HPDE6-E6E7 (cell line): ENCODE measurements at regions not wholly inside any gene's neighbourhood (a gene's known extent, or its start where the extent isn't known, plus 50 kb on each side); places are given as distances from the start of the nearest gene placed in this dataset.
A peak's percentile ranks its signal among the peaks of the same experiment; 100 is the strongest.

ENCODE experiments used
- DNase-seq: peaks from one replicate; pipeline ENCODE4 v3.0.0; 2011; ENCODE audit warnings: missing footprints; ENCODE audit errors: extremely low spot score

DNA sequence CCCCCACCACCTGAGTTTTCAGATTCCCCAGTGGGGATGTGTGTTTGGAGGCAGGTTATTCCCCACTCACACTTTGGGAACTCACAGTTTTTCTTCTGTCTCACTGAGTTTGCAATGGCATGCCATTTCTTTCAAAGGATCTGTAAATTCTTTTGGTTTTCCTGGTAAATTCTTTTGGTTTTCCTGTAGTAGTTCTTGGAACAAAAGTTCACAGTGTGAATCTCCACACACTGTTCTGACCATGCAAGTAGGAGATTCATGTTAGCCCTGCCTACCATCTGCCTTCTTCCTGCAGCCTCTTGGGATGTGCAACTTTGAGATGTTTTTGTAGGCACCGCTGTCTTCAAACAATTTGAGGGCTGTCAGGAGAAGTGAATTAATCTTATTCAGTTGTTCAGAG, 165.6 kb upstream of the OGFRL1 start:
- DNase-seq = no peak

DNA sequence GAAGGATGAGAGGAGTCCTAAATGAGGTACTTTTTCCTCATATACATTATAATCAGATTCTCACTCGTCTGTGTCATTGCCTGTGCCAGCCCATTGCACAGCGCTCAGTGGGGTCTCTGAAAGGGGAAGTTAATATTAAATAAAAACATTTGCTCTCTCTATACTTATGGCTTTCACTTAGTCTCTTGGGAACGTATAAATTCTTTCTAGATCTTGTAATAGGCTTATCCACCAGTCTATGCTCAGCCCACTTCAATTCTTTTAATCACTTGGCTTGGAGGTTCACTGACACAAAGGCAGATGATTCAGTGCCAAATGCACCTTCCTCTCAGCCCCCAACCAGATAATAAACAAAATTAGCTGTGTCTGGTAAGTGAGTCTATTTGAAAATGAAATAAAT, 164.3 kb upstream of the OGFRL1 start:
- DNase-seq = no peak

DNA sequence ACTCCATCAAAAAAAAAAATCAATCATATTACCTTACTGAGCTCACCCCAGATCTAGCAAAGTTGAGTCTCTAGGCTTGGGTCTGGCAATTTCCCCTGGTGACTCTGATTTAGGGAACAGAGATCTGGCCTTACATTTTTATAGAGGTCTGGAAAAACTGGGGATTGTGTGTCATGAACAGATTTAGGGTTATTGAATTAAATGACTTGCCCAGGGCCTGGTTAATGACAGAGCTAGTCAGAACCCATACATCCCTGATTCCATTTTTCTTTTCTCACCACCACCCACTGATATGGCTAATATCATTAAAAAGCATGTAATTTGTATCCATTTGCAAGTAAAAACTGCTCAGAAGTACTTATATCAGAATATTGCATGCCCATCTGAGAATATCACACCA, 163.4 kb upstream of the OGFRL1 start:
- DNase-seq = no peak

DNA sequence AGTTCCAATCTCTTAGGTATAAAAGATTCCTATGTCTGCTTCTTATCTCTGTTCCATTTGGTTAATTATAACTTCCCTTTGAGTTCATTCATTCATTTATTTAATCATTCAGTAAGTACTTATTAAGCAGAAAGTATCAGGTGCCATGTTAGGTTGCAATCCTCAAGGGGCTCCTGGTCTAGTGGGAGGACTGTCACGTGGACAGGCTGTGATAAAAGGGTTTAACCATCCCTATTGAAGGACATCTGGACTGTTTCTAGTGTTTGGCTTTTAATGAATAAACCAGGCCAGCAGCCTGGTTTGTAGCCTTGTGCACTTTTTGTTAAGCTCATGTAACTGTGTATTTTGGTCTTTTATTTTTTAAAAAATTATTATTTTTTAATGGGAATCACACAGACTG, 162.1 kb upstream of the OGFRL1 start:
- no peak for DNase-seq

DNA sequence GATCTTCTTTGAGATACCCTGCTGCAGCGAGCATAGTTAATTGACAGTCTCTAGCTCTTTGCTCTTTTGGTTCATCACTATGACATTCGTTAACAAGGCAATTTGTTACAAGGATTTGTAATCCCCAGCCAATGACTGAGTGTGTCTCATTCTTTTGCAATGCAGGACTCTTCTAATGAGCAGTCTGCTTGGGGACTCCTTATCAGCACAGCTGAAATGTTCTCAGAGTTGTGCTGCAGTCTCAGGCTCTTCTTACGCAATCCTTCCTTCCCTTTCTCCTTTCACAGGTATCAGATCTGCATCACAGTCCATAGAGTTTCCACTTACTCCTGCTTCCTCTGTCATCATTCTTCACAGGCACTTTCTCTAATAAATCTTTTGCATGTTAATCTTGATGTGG, 161.2 kb upstream of the OGFRL1 start:
- DNase-seq = no peak

DNA sequence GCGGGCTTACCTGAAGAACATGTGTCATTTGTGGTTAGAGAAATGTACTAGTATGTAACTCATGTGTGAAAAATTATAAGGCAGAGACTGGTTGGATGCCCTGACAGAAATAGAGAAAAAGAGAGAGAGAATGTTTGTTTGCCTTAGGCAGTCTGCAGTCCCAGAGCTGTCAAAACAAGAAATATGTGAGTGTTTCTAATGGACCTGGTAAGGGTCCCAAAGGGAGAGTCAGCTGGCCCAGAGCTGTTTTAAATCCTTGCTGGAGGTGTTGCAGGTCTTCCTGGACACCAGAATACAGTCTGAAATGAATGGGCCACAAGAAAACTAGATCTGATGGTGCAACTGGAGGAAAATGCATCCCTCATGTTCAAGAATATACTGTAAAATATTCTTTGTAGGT, 158.3 kb upstream of the OGFRL1 start:
- DNase-seq = no peak

DNA sequence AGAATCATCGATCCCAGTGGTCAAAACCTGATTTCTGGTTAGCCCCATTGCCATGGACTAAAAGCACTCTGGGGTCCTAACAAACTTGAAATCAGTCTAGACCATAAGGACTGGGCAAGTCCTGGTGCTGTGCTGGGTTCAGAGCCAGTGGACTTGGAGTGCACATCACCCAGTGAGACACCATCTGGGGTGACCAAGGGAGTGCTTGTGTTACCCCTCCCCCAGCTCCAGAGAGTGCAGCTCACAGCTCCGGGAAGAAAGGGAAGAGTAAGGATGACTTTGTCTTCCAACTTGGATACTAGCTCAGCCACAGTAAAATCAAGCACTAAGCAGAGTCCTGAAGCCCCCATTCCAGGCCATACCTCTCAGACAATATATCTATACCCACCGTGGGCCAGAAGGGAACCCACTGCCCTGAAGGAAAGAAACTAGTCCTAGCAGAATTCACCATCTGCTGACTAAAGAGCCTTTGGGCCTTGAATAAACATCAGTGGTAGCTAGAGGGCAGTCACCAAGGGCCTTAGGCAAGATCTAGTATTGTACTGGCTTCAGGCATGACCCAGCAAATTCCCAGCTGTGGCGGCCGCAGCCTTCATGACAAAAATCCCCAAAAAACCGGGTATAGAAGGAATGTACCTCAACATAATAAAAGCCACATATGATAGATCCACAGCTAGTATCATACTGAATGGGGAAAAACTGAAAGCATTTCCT, 153.5 kb upstream of the OGFRL1 start:
- DNase-seq = no peak

DNA sequence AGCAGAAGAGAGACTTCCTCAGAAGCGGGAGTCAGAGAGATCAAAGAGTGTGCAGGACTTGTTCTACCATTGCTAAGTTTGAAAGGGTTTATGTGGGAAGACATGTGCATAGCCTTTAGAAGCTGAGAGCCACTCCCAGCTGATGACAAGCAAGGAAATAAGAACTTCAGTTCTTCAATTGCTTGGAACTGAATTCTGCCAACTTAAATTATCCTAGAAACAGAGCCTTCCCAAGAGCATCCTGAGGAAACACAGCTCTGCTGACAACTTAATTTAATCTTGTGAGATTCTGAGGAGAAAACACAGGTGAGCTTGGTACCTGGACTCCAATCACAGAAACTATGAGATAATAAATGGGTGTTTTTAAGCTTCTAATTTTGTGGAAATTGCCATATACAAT, 150.6 kb upstream of the OGFRL1 start:
- DNase-seq = no peak

DNA sequence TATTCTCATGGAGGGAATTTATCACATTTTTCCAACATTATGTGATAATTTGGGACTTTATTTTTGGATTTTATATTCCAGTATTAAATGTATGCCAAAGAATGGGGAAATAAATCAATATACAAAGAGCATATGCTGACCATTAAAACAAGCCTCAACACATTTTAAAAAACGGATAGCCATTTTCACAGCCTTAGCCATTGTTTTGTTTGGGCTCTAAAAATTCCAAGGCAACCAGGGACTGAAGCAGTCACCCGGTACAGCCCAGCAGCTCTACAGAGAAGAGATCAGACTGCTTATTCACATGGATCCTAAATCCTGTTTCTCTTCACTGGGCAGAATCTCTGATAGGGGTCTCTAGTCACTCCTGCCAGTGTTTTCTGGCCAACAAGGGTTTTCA, 150.2 kb upstream of the OGFRL1 start:
- DNase-seq = peak; percentile 4

DNA sequence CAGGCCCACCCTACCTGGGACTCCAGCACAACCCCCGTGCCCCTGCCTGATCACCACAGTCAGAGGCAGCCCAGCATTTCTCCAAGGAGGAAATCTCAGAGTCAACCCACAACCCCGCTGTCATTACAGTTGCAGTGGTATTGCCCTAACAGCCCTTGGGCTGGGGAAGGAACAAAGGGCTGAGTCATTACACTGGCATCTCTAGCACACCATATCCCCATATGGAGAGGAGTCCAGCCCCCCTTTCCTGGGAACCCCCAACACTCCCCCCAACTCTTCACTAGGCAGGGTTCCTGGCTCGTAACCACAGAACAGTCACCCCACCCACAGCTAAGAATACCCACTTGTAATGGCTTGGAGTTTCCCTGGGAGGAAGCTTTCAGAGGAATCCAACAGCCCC, 149.4 kb upstream of the OGFRL1 start:
- DNase-seq = peak; percentile 16

DNA sequence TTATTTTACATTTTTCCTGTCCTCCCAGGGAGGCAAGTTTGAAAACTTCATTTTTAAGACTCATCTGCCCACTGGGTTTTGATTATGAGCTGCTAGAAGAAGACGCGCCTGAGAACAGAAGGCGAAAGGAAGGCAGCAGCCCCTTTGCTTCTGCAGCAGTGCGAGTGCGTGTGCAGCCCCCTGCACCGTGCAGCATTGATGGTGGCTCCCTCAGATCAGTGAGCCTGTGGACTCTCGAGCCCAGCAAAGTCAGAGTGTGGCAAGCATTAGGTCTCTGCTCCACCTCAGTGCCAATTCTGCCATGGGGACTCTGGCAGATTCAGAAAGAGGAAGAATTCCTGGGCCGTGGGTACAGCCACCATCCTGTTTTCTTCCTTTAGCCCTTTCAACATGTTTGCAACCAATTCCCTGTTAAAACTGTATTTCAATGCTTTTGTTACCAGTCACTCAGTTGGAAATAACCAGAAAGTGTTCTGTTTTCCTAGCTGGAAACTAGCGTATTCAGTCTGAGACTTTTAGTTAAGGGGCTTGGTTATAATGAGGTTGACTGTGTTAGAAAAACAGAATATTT, 134.8 kb upstream of the OGFRL1 start:
- DNase-seq = no peak

DNA sequence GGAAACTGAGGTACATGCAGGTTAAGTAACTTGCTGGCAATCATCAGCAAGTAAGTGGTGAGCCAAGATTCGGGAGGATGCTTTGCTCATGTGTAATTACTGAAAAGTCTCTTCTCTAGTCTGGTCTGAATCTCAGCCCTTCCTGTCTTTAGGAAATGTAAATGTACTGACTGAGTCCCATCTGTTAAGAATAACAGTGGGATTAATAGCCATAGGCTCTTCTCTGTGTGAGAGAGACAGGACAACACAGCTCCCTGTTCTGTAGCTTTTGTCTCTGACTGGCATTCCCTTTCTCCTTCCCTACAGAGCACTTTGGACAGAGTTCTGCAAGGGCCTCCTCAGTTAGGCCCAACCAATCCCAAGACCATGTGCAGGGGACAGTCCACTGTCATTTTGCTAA, 131.3 kb upstream of the OGFRL1 start:
- DNase-seq = no peak

DNA sequence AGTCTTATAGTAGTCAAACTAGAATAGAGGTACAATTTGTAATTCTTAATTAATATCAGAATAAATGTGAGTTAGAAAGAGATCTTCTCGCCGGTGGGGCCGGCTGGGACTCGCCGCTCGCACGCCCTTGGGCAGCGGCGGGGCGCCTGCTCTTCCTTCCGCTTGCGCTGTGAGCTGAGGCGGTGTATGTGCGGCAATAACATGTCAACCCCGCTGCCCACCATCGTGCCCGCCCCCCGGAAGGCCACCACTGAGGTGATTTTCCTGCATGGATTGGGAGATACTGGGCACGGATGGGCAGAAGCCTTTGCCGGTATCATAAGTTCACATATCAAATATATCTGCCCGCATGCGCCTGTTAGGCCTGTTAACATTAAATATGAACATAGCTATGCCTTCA, 123.7 kb upstream of the OGFRL1 start:
- no peak for DNase-seq

DNA sequence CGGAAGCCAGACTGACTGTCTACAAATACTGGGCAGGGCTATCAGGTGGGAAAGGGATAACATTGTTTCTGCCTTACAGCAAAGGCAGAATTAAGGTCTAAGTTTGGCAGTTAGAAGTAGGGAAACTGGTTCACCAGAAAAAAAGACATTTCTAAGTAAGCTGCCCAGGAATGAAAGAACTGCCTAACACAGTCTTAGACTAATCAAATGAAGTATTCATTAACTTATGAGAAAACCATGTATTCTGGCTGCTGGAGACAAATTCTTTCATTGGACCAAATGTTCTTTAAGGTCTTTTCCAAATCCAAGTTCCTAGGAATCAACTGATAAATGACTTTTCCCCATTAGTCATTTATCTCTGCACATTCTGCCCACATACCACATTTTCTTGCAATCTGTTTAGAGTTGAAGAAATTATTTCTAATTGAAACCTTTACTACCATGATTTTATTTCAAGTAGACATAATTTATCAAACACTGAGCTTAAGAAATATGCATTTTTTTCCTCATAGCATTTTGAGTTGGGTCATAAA, 120.3 kb upstream of the OGFRL1 start:
- DNase-seq = no peak

DNA sequence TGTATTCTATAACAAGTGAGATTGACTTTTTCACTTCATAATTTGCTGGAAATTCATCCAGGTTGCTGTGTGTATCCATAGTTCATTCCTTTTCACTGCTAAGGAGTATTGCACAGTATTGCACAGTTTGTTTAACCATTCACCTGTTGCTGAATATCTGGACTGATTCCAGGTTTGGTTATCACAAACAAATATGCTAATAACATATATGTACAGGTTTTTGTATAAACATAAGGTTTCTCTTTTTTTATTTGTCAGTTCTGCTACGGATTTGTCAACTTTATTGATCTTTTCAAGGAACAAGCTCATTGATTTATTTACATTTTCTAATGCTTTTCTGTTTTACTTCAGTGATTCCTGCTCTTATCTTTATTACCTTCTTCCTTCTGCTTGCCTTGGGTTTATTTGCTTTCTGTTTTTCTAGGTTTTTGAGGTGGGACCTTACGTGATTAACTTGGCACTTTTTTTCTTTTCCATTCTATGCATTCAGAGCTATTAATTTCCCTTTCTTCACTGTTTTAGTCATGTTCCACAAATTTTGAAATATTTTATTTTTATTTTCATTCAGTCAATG, 117.0 kb upstream of the OGFRL1 start:
- DNase-seq = no peak

DNA sequence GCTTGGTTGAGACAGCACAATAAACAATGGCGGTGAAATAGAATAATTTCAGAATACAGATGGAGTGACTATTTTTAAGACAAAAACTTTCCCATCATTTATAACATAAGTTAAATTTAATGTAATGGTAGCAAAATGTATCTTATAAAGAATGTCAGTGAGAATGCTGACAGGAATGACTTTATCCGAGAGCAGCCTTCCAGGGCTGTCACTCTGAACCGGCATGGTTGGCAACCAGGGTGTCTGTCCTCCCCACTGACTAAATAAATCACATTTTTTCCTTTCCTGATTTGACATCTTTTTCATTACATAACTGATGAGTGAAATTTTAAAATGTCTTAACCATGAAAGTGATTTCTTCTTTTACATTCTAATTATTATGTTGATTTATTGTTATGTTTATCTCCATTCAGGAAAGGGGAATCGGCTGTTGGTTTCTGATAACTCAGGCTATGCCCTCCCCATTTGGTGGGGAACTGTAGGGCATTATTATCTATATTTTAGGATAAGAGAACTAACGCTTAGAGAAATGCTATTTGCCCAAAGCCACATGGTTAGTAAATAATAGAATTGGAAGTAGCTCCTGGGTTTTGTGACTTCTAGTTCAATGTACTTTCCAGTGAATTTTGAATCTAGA, 109.2 kb upstream of the OGFRL1 start:
- DNase-seq = no peak

DNA sequence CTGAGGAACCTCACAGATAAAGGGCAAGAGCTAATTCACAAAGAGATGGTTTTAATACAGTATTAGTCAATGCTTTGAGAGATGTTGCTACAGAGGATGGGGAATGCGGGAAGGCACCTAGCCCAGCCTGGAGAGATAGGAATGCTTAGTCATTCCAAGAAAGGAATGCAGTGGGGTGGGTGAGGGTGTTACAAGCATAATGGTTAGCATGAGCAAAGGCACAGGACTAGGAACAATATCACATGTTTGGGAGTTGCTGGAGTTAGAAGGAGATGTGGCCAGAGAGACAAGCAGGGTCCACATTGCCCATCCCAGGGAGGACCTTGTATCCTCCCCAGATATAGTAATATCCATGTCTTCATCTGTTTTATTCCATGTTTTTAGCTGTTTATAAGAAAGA, 107.0 kb upstream of the OGFRL1 start:
- peak; percentile 56 for DNase-seq

DNA sequence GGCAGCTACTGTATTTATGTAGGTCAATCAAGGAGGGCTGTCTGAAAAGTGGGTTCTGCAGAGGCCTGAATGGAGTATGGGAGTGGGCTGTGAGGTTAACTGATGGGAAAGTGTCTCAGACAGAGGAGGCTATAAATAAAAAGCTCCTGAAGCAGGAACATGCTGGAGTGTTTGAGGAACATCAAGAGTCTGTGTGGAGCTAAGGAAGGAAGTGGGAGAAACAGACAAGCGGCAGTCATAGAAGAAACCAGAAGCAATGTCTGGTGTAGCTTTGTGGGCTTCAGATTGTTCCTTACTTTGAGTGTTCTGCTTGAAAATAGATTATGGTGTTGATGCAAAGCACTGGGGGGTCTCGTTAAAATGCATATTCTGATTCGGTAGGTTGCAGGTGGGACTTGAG, 101.5 kb upstream of the OGFRL1 start:
- no peak for DNase-seq

DNA sequence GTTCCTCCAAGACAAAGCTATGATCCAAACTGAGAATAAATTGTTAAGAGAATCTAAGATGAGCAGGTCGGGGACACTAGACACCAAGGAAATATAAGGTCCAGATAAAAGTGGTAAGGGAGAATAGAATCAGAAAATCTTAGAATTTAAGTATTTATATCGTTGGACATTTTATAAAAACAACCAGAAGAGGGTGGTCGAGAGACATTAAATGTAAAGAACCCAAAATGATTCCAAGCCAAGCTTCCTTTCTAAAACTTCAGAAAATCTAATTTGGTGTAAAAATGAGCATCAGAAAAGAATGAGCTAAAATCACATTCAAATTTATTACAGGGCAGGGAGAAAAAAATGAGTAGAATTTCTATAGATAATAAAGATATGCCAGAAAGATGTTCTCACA, 97.8 kb upstream of the OGFRL1 start:
- DNase-seq = no peak

DNA sequence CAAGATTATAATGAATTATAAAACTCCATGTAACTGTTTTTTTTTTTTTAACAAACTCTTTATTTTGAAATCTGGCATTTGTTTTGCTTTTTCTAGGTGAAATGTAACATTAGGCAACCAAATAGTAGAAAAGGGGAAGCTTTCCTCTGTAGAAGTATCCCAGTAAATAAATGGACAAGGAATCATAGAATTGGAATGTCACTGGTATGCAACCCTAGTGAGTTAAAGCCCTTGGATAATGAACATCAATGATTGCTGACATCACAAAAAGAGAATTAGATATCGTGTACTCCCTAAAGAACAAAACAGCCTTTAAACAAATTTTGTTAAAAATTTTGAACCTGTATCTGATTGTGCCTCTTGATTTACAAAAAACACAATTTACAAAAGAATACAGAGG, 93.9 kb upstream of the OGFRL1 start:
- no peak for DNase-seq

DNA sequence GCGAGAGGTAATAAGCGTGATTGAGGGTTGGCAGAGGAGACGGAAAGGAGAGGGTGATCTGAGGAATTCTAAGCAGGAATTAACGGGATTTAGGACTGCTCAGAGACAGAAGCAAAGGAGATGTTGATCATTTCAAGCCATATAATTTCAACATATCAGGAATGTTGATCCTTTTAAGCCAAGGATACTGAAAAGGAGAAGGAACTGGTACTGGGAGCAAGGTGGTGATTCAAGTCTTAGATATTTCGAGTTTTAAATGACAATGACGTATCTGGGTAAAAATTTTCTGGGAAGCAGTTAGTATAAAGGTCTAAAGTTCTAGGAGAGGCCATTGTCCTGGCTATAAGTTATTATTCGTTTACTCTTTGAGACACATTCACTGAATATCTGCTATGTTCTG, 91.3 kb upstream of the OGFRL1 start:
- no peak for DNase-seq

DNA sequence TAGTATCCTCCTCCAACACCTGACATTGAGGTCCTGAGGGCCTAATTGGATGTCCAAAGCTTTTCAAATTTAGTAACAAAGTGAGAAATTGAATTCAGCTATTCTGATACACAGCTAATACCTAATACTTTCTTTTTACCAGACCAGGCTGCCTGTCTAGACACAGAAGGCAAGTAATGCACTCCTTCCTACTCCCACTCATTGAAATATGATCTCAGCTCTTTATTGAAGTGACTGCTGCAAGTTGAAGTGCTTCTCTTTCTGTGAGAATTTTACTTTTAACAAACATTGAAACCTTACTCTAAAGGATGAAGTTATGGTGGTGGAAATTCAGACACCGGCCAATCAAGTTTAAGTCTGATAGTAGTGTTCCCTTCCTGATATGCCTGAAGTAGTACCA, 90.8 kb upstream of the OGFRL1 start:
- no peak for DNase-seq

DNA sequence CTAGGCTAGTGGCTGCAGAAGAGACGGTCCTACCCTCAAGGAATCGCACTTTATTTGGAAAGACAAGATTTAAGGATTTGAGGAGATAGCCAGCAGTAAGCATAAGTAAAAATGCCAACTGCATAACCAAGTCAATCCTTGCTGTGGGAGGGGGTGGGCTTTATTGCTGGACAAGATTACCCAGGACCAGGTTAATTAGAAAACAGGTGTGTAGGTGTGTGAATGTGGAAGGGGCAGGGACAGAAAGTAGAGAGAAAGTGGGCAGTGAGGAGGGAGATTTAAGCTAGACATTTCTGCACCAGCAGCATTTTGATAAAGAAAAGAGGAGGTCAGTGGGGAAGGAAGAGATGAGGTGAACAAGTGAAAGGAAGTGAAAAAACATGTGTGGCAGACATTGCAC, 89.7 kb upstream of the OGFRL1 start:
- DNase-seq = no peak
